Uterus (tissue), 3 donors: ENCODE measurements at regions not wholly inside any gene's neighbourhood (a gene's known extent, or its start where the extent isn't known, plus 50 kb on each side); places are given as distances from the start of the nearest gene placed in this dataset.

ENCODE experiments used
- DNase-seq, 2 donors: peaks; one replicate each; pipeline ENCODE4 v3.0.0-alpha.2; 2019 to 2020
- H3K27ac ChIP-seq, 2 donors: fragments of 200-600 bp; sonication (generic); 1 replicate in 1 of 2; 2 replicates in 1 of 2; pipeline ENCODE4 v1.5.1; 2016 to 2018
- H3K27me3 ChIP-seq, 2 donors: fragments of 200-600 bp; sonication (generic); one replicate each; pipeline ENCODE4 v1.5.1; 2018 to 2019; ENCODE audit warnings: control low read depth in 1 of 2
- H3K36me3 ChIP-seq, 2 donors: fragments of 200-600 bp; sonication (generic); one replicate each; pipeline ENCODE4 v1.5.1; 2019; ENCODE audit warnings: control low read depth in 1 of 2
- H3K4me1 ChIP-seq, 2 donors: fragments of 200-600 bp; sonication (generic); one replicate each; pipeline ENCODE4 v1.5.1; 2018 to 2019; ENCODE audit warnings: control low read depth in 1 of 2
- H3K4me3 ChIP-seq, 2 donors: fragments of 200-600 bp; sonication (generic); 1 replicate in 1 of 2; 2 replicates in 1 of 2; pipeline ENCODE4 v1.5.1; 2018 to 2019; ENCODE audit warnings: mild to moderate bottlenecking in 1 of 2
- H3K9me3 ChIP-seq, 2 donors: fragments of 200-600 bp; sonication (generic); one replicate each; pipeline ENCODE4 v1.5.1; 2019; ENCODE audit warnings: control low read depth in 1 of 2
- POLR2A ChIP-seq, 2 donors: fragments of 450-650 bp; IDR thresholded peaks; one replicate each; pipeline ENCODE4 v1.6.1; 2016; ENCODE audit warnings: antibody characterized with exemption in 2 of 2, mild to moderate bottlenecking in 1 of 2, moderate library complexity in 1 of 2
- intact Hi-C: fragments of 100-400 bp; cut with DNase I; formaldehyde crosslinking; loops from one replicate; pipeline ENCODE4 v1.15.1; 2023; ENCODE audit warnings: low total_unique reads
- TF ChIP-seq, protein P1 (sequence below), 4 experiments: fragments of 200-600 bp in 2 of 4; fragments of 450-650 bp in 2 of 4; sonication (generic) in 2 of 4; IDR thresholded peaks; one replicate each; pipeline ENCODE4 v1.5.1; 2016 to 2019; ENCODE audit warnings: antibody characterized with exemption in 4 of 4, mild to moderate bottlenecking in 2 of 4, moderate library complexity in 1 of 4
- donor health status: DM: yes; HTN: yes; CAD: no.

DNA sequence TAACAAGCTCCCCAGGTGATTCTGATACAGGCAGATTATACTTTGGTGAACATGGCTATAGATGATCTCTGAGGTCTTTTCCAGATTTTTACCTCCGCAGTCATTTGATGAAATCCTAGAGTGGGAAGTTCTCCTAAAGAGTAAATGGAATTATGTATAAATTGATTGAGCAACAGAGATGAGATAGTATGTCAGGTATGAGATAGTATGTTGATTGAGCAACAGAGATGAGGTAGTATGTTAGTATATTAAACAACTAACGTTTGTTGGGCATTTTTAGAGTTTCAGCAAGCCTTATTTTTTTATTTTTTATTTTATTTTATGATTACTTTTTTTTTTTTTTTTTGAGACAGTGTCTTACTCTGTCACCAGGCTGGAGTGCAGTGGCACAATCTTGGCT lies 265.0 kb upstream of the SOX2 start:
- no peak for DNase-seq
- Histone ChIP-seq H3K27me3 (no peaks in the 10 kb centered on the region), H3K9me3 (no peaks in the 10 kb centered on the region), H3K4me1 (no peaks in the 10 kb centered on the region), H3K36me3 (no peaks in the 10 kb centered on the region), H3K4me3 (no peak overlapping the region), H3K27ac (no peak overlapping the region)
- intact Hi-C loops: no loop called here
- TF ChIP-seq, protein P1, sequence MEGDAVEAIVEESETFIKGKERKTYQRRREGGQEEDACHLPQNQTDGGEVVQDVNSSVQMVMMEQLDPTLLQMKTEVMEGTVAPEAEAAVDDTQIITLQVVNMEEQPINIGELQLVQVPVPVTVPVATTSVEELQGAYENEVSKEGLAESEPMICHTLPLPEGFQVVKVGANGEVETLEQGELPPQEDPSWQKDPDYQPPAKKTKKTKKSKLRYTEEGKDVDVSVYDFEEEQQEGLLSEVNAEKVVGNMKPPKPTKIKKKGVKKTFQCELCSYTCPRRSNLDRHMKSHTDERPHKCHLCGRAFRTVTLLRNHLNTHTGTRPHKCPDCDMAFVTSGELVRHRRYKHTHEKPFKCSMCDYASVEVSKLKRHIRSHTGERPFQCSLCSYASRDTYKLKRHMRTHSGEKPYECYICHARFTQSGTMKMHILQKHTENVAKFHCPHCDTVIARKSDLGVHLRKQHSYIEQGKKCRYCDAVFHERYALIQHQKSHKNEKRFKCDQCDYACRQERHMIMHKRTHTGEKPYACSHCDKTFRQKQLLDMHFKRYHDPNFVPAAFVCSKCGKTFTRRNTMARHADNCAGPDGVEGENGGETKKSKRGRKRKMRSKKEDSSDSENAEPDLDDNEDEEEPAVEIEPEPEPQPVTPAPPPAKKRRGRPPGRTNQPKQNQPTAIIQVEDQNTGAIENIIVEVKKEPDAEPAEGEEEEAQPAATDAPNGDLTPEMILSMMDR (IDR thresholded peaks at IDR 0.05): no peak
- no peak for TF ChIP-seq POLR2A (IDR thresholded peaks at IDR 0.05)

DNA sequence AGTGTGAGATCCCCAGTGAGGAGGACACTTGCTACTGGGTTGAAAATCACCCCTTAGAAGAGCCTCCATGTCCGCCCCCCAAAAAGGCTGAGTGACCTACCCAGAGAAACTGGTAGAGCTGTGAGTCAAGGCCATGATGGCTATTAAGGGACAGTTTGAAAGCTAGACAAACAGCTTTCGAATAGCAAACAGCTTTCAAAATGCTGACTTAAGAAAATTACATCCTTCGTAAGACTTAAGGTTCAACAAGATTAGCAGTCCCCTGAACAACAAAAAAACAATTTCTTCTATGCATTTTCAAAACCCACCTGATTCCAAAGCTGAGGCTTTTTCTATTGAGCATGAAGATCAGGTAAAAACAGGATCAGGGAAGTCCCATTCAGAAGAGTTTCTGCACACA lies 269.7 kb upstream of the SOX2 start:
- TF ChIP-seq POLR2A (IDR thresholded peaks at IDR 0.05): no peak
- TF ChIP-seq, protein P1 (IDR thresholded peaks at IDR 0.05): no peak
- no peak for DNase-seq
- H3K27me3 ChIP-seq: no peaks in the 10 kb centered on the region
- intact Hi-C loops: no loop called here
- no peak overlapping the region for H3K4me3 ChIP-seq
- H3K4me1 ChIP-seq: no peaks in the 10 kb centered on the region
- H3K36me3 ChIP-seq: no peaks in the 10 kb centered on the region
- H3K27ac ChIP-seq: no peak overlapping the region
- H3K9me3 ChIP-seq: no peaks in the 10 kb centered on the region

DNA sequence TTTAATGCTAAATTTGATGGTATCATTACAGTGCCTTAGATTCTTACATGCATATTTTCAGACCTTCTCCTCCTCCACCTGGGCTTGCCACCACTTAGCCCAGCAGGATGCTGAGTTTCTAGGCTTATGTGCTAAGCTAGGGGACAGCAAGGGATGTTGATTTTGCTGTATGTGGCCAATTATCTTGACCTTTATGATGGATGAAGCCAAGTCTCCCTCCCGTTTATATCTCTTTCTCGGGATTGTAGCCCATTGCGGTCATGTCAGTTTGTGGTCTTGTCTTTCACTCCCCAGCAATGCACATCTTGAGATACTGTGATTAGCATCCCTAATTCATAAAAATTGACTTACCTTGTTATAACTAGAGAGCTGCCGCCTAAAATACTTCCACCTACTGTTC lies 278.7 kb upstream of the SOX2 start:
- H3K27me3 ChIP-seq: no peaks in the 10 kb centered on the region
- no peak for TF ChIP-seq POLR2A (IDR thresholded peaks at IDR 0.05)
- no peak overlapping the region for H3K27ac ChIP-seq
- no peak for DNase-seq
- H3K4me3 ChIP-seq: no peak overlapping the region
- H3K4me1 ChIP-seq: no peaks in the 10 kb centered on the region
- intact Hi-C loops: no loop called here
- H3K9me3 ChIP-seq: no peaks in the 10 kb centered on the region
- no peaks in the 10 kb centered on the region for H3K36me3 ChIP-seq

DNA sequence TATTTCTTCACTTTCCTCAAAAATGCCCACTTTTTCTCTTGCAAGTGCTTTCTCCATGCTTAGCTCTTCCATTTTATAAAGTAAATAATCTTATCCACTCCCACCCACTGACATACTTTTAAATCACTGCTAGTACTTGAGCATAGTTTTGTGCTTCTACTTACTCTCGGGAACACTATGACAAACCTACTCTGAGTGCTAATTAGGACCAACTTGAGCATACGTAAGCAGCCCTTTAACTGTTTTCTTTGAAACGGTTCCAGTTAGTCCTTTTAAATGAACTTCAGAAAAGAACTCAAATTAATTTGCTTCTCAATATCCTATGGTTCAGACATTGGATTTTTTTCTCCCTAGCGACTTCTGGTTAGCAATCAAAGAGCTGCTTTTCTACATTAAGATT lies 280.0 kb upstream of the SOX2 start:
- H3K36me3 ChIP-seq: no peaks in the 10 kb centered on the region
- no peaks in the 10 kb centered on the region for H3K4me1 ChIP-seq
- H3K27ac ChIP-seq: no peak overlapping the region
- H3K4me3 ChIP-seq: no peak overlapping the region
- TF ChIP-seq POLR2A (IDR thresholded peaks at IDR 0.05): no peak
- TF ChIP-seq, protein P1 (IDR thresholded peaks at IDR 0.05): no peak
- H3K27me3 ChIP-seq: no peaks in the 10 kb centered on the region
- no peak for DNase-seq
- intact Hi-C loops: no loop called here
- H3K9me3 ChIP-seq: no peaks in the 10 kb centered on the region

DNA sequence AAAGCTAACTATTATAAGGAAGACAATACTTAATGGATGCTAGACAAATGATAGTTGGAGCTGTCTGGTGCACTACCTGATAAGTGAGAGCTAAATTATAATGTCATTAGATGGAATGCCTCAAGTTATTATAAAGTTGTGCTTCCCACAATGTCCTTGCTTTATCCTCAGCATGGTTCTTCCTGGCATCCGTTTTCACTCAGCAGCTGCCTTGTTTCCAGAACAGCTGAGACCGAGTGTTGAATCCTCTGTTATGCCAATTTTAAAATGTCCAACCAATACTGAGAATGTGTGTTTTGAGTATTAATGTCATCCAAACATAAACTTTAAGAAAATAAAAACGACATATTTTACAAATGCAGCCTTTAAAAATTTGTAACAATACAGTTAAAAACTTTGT lies 286.7 kb upstream of the SOX2 start:
- intact Hi-C loops: no loop called here
- TF ChIP-seq, protein P1 (IDR thresholded peaks at IDR 0.05): no peak
- no peak for TF ChIP-seq POLR2A (IDR thresholded peaks at IDR 0.05)
- no peaks in the 10 kb centered on the region for H3K36me3 ChIP-seq
- no peak overlapping the region for H3K4me3 ChIP-seq
- no peaks in the 10 kb centered on the region for H3K27me3 ChIP-seq
- no peaks in the 10 kb centered on the region for H3K9me3 ChIP-seq
- no peak overlapping the region for H3K27ac ChIP-seq
- no peak for DNase-seq
- no peaks in the 10 kb centered on the region for H3K4me1 ChIP-seq

GRCh38 chr3:181418233-181418632 lies 293.5 kb upstream of the SOX2 start:
- no peak for DNase-seq
- intact Hi-C loops: loop anchor here (5.0 kb wide), 1 partner anchor 814 kb away; no protein-coding TSS in a partner anchor
- Histone ChIP-seq H3K9me3 (no peaks in the 10 kb centered on the region), H3K4me1 (no peaks in the 10 kb centered on the region), H3K27me3 (no peaks in the 10 kb centered on the region), H3K27ac (no peak overlapping the region), H3K36me3 (no peaks in the 10 kb centered on the region), H3K4me3 (no peak overlapping the region)
- TF ChIP-seq, protein P1 (IDR thresholded peaks at IDR 0.05): no peak
- TF ChIP-seq POLR2A (IDR thresholded peaks at IDR 0.05): no peak
